HG03558 (cell line): ENCODE measurements at regions not wholly inside any gene's neighbourhood (a gene's known extent, or its start where the extent isn't known, plus 50 kb on each side); places are given as distances from the start of the nearest gene placed in this dataset.

ENCODE experiments used
- ATAC-seq: cut with Tn5 transposase; IDR thresholded peaks from one replicate; pipeline ENCODE4 v1.9.1; 2021; ENCODE audit warnings: moderate number of reproducible peaks; ENCODE audit not compliant: unreplicated experiment; ENCODE audit errors: extremely low read depth

GRCh38 chr14:61623927-61624326, 71.4 kb upstream of the HIF1A start:
- no peak for ATAC-seq

GRCh38 chr14:61625165-61625564, 70.1 kb upstream of the HIF1A start:
- ATAC-seq = no peak

GRCh38 chr14:61627612-61628011, 67.7 kb upstream of the HIF1A start:
- ATAC-seq = no peak

- no peak for ATAC-seq
These were observed 67.1 kb upstream of the HIF1A start for GRCh38 chr14:61628016-61628725.

- ATAC-seq = no peak
These were observed 64.8 kb upstream of the HIF1A start for GRCh38 chr14:61630399-61631044.

GRCh38 chr14:61631045-61631687, 64.1 kb upstream of the HIF1A start:
- no peak for ATAC-seq

- ATAC-seq = no peak
These were observed 62.9 kb upstream of the HIF1A start for GRCh38 chr14:61632401-61632800.

- ATAC-seq = no peak
These were observed 62.5 kb upstream of the HIF1A start for GRCh38 chr14:61632807-61633206.

- ATAC-seq = no peak
These were observed 59.0 kb upstream of the HIF1A start for GRCh38 chr14:61636291-61636690.

GRCh38 chr14:61636779-61637178, 58.5 kb upstream of the HIF1A start:
- no peak for ATAC-seq

- no peak for ATAC-seq
These were observed 56.5 kb upstream of the HIF1A start for GRCh38 chr14:61638595-61639387.

GRCh38 chr14:61640158-61641136, 54.9 kb upstream of the HIF1A start:
- no peak for ATAC-seq

GRCh38 chr14:61641914-61642613, 53.2 kb upstream of the HIF1A start:
- no peak for ATAC-seq

GRCh38 chr14:61642614-61642982, 52.7 kb upstream of the HIF1A start:
- no peak for ATAC-seq

GRCh38 chr14:61643555-61643954, 51.8 kb upstream of the HIF1A start:
- ATAC-seq = no peak

- no peak for ATAC-seq
These were observed 51.1 kb upstream of the HIF1A start for GRCh38 chr14:61644175-61644574.

- ATAC-seq = no peak
These were observed 50.5 kb upstream of the HIF1A start for GRCh38 chr14:61644834-61645233.

- no peak for ATAC-seq
These were observed 50.1 kb upstream of the HIF1A start for GRCh38 chr14:61645247-61645646.
